Stimulated activated CD4-positive, alpha-beta T cell treated with anti-CD3 and anti-CD28 coated beads, Interleukin-15, amount 100 ng/mL, for 48 hours (primary cell): ENCODE measurements at regions not wholly inside any gene's neighbourhood (a gene's known extent, or its start where the extent isn't known, plus 50 kb on each side); places are given as distances from the start of the nearest gene placed in this dataset.

Source experiments
- DNase-seq, 2 donors: peaks; one replicate each; pipeline ENCODE4 v3.0.0-alpha.2; 2020; ENCODE audit warnings: low read depth in 2 of 2

DNA sequence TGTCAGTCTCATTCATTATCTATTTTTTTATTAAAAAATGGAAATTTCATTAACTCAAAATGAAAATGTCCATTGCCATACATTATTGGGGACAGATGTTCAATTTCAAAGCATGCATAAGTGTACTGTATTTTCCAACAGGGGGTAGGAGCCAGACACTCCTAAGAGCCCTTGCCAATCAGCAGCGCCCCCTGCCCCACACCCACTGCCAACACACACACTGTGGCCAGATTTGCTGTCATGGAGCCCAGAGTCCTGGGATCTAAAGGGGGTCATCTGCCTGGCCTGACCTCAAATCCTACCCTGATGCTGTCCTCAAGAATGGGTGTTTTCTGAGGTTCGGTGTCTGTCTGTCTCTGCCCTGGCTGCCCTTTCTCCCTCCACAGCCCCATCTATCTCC is 162.2 kb upstream of the TWIST2 start:
- DNase-seq = no peak

DNA sequence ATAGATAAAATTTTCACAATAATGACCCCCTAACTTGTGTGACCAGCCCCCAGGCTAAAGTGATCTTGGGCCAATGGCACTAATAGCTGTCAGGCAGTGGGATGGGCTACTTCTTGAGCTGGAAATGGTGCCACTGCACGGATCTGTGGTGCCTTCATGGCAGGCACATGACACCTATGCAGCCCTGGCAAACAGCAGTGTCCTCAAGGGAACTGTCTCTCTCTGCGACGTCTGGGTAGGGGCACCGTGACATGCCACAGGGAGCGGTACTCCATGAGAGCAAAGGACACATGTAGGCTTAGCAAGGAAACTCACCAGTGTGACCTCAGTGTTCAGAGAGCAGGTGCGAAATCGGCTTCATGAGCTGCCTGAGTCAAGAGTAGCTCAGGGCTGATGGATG is 161.7 kb upstream of the TWIST2 start:
- no peak for DNase-seq

DNA sequence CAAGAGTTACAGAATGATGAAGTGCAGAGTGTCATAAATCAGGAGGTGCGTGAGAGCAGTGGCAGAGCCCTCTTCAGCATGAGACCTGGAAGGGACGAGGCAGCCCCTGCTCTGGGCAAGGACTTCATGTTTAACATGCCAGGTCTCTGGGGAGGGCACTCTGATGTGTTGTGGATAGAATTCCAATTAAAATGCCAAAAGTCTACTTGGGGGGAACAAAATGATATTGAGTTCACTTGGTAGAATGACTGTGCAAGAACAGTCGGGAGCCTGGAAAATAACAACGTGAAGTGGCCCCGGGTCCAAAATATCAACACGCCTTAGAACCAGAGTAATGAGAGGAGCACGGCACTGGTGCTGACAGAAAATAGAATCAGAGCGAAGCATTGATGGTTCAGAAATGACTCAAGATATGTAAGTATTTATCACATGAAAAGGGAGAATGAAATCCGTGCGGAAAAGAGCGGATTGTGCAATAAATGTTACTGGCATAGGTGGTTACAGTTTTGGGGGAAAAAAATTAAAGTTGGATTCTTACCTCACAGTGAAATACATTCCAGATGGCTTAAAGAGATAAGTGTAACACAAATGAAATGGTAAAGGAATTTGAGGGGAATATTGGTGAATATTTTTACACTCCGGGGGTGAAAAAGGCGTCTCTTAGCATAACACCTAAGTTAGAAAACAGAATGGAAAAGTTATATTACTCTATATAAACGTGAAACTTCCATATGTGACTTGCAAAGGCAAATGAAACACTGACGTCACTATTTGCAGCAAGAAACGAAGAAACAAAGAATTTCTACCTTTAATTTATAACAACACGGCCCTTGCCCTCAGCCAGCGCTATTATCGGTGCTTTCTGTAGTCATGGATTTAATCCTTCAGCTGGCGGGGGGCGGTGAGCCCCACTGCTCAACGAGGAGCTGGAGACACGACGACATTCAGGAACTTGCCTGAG is 159.4 kb upstream of the TWIST2 start:
- no peak for DNase-seq

- no peak for DNase-seq
These were observed 158.6 kb upstream of the TWIST2 start for GRCh38 chr2:238689331-238689730.

- DNase-seq = no peak
These were observed 158.0 kb upstream of the TWIST2 start for GRCh38 chr2:238689871-238690389.

DNA sequence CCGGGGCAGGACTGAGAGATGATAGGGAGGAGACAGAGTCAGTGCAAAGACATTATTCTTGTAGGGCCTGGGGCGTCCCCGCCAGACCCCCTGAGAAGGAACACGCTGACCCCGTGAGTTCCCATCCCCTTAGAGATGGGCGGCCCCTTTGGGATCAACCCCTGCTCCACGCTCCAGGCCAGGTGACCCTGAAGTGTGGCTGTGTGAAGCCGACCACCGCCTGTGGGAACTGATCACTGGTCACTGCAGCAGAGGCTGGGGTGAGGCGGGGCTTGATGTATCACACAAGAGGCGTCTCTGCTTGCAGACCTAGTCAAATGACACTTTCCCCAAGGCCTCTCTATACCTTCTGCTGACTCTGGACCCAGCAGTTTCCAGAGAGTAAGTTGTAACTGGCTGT is 157.4 kb upstream of the TWIST2 start:
- DNase-seq = no peak

GRCh38 chr2:238691596-238692491 is 156.0 kb upstream of the TWIST2 start:
- no peak for DNase-seq

GRCh38 chr2:238692562-238692961 is 155.3 kb upstream of the TWIST2 start:
- no peak for DNase-seq

GRCh38 chr2:238693337-238694093 is 154.4 kb upstream of the TWIST2 start:
- DNase-seq = no peak

GRCh38 chr2:238694136-238694755 is 153.6 kb upstream of the TWIST2 start:
- DNase-seq = no peak

DNA sequence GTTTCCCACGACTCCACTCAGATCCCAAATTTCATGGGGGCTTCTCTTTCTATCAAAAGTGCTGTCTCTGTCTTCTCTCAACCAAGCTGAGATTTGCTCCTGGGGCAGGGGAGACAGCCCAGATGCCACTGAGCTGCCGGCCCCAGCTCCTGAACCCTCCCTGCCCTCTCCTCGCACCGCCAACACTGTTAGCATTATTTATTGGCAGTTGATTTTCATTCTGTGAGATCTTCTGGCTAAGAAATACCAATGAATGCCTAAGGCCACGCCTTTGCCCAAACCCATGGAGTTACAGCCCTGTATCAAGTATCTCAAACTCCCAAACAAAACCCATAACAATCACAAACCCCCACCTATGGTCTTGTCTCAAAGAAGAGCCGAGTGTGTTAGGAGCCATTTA is 153.0 kb upstream of the TWIST2 start:
- DNase-seq = no peak

- DNase-seq = no peak
These were observed 152.3 kb upstream of the TWIST2 start for GRCh38 chr2:238695538-238695937.

GRCh38 chr2:238696331-238696730 is 151.6 kb upstream of the TWIST2 start:
- DNase-seq = no peak

DNA sequence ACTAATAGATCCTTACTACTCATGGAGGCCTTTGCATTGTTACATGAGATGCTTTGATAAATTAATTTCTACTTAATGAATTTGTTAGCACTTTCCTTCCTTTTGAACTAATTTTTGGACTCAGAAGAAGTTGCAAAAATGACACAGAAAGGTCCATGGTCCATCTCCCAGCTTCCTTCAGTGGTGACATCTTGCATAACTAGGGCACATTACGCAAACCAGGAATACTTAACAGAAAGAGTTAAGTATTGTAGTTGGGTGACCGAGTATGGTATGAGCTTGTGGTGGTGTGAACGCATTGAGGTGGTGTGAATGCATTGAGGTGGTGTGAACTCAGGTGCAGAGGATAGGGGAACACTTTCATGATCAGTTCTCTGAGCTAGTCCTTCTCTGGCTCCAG is 151.1 kb upstream of the TWIST2 start:
- no peak for DNase-seq

DNA sequence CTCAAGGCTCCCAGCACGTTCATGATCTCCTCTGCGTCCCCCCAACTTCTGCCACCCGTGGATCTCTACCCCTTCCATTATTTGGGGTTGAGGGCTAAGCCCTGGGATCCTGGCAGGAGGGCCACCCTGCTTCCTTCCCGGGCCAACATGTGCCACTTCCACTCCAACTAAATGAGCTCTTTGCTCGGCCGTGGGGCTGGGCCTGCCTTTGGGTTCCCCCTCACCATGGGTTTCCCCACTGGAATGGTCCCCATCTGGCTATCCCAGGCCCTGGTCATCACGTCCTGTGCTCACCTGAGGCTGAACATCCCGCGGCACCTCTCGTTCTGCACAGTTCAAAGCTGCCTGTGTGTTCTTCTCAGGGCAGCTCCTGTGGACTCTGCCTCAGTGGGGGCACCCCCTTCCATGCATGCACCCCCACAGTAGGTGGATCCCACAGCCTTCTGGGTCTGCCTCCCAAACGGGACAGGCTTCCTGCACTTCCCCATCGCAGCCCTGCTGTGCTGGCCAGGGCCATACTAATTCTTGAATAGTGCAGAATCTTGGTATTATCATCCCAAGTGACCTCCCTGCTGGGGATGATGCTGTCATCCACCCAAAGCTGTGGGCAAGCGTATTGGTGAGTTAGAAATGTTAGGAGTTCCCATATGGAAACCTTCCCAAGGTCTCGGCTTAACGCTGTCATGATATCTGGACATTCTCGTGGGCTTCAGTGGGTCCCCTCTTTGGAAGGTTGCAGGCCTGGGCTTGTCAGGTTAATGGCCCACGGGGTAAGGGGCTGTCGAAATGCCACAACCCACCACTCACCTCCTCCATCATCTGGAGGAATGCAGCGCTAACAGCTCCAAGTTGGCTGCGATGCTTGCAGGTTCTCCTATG is 150.5 kb upstream of the TWIST2 start:
- no peak for DNase-seq

- no peak for DNase-seq
These were observed 149.9 kb upstream of the TWIST2 start for GRCh38 chr2:238698072-238698352.

DNA sequence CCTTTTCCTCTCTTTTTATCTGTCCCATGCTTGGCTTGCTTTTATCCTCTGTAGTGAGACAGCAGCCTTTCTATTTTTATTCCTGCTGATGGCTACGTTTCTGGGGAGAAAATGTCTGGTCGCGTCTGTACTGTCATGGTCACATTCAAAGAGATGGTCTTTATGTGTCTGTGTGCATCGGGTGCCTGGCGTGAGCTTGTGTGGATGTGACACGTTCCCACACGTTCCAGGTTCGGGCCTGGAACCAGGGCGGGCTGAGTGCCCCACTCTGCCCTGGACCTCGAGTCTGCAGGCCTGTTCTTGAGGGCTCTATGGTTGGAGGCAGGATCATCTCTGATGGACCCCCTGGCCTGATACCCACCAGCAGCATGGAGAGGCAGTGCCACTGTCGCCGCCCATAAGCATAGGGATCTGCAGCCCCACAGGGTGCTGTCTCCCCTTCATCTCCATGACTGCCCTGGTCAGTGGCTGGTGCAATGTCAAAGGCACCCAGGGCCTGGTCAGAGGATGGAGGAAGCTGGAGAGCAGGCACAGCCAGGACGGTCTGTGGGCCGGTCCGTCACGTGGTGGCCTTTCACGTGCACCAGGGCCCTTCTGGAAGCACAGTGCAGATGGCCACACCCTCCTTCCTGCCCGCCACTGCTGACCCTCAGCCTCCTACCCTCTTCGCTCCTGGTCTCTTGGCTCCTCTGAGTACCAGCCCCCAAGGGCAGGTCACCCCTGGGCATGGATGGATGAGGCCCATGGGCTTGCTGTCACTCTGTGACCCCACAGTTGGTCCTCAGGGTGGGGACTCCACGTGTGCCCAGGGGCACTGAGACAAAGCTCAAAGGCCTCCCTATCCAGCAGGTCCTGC is 149.2 kb upstream of the TWIST2 start:
- no peak for DNase-seq

DNA sequence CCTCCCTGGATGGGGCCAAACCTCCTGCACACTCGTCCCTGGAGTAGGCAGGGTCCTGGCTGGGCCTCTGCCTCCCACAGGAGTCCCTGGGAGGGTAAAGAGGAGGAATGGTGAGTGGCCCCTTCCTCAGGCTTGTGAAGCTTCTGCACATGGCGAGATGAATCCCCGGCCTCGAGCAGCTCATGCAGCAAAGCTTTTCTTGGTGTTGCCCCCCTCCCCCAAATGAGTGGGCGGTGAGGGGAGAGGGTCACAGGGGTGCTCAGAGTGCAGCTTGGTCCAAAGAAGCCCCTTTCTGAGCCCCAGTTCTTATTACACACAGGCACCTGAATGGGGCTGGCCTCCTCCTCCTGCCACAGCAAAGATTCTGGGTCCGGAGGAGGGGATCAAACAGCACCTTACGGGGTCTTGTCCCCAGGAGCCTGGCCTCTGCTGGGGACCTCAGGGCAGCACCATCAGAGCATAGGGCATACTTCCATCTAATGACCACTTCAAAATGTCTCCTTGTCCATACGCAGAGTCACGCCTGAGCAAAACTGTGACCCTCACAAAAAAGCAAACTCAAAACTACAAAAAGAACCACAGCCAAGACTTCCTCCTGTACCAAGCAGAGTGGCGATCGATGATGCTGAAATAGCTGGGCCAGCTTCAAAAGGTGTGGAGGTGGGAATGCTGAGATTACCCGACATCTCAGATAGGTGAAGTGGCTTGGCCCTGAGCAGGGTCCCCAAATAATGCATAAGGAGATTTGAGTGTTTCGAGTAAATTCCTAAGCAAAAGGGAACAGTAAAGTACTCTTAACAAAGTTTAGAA is 148.4 kb upstream of the TWIST2 start:
- no peak for DNase-seq

- DNase-seq = no peak
These were observed 147.8 kb upstream of the TWIST2 start for GRCh38 chr2:238700117-238700457.
